IMR-90 (cell line): ENCODE measurements at regions not wholly inside any gene's neighbourhood (a gene's known extent, or its start where the extent isn't known, plus 50 kb on each side); places are given as distances from the start of the nearest gene placed in this dataset.

ENCODE experiments used
- ATAC-seq: fragments of 200-7000 bp; cut with Tn5 transposase; 2 replicates; pipeline ENCODE4 v1.9.1; 2020; ENCODE audit warnings: low read depth, mild to moderate bottlenecking, moderate library complexity
- BruUV-seq: library from RNA; stranded (reverse); fragments of 400-500 nt; replicated peaks from 2 replicates; lab custom pipeline; 2021; lab: Mats Ljungman, UMichigan
- CTCF ChIA-PET: fragments of 300-600 bp; formaldehyde crosslinking; extraction: SDS; loops from one replicate; lab custom pipeline; 2021; ENCODE audit warnings: antibody characterized with exemption; lab: Yijun Ruan, JAX
- POLR2A ChIA-PET: fragments of 300-600 bp; sonication (Branson Sonifier 250); formaldehyde crosslinking; loops from one replicate; lab custom pipeline; 2022; ENCODE audit warnings: antibody characterized with exemption; ENCODE audit not compliant: unreplicated experiment; lab: Charles Lee
- DNase-seq: peaks from one replicate; pipeline ENCODE4 v3.0.0; 2013
- H2AFZ ChIP-seq: replicated peaks from 2 replicates; pipeline ENCODE3; 2013; ENCODE audit warnings: low read length, mild to moderate bottlenecking; ENCODE audit not compliant: poor library complexity
- H2AK5ac ChIP-seq: 2 replicates; pipeline ENCODE4 v1.6.1; 2013; ENCODE audit warnings: low read depth, low read length, inconsistent platforms
- H2AK9ac ChIP-seq: replicated peaks from 2 replicates; pipeline ENCODE3; 2013; ENCODE audit warnings: mild to moderate bottlenecking, low read depth, low read length, moderate library complexity; ENCODE audit not compliant: poor library complexity
- H2BK120ac ChIP-seq: 2 replicates; pipeline ENCODE4 v1.6.1; 2013; ENCODE audit warnings: low read depth, low read length, inconsistent platforms
- H2BK15ac ChIP-seq: 3 replicates; pipeline ENCODE4 v1.6.1; 2013; ENCODE audit warnings: low read depth, low read length, inconsistent platforms
- H2BK20ac ChIP-seq: 2 replicates; pipeline ENCODE4 v1.6.1; 2013; ENCODE audit warnings: low read depth, mild to moderate bottlenecking, inconsistent platforms, low read length, moderate library complexity
- H2BK5ac ChIP-seq: 2 replicates; pipeline ENCODE4 v1.6.1; 2013; ENCODE audit warnings: mild to moderate bottlenecking, low read depth, low read length, inconsistent platforms; ENCODE audit not compliant: poor library complexity, severe bottlenecking
- H3K14ac ChIP-seq: replicated peaks from 2 replicates; pipeline ENCODE4 v1.6.1; 2013; ENCODE audit warnings: low read depth, low read length, inconsistent platforms
- H3K18ac ChIP-seq: 2 replicates; pipeline ENCODE4 v1.6.1; 2013; ENCODE audit warnings: low read depth, low read length, control low read depth
- H3K23ac ChIP-seq: 2 replicates; pipeline ENCODE4 v1.6.1; 2013; ENCODE audit warnings: low read depth, low read length, inconsistent platforms
- H3K27ac ChIP-seq: 2 replicates; pipeline ENCODE4 v1.5.1; 2013; ENCODE audit warnings: mild to moderate bottlenecking, control low read depth, low read length; ENCODE audit not compliant: insufficient read depth
- H3K27me3 ChIP-seq: 2 replicates; pipeline ENCODE4 v1.6.1; 2013; ENCODE audit warnings: low read length; ENCODE audit not compliant: control insufficient read depth, insufficient read depth
- H3K36me3 ChIP-seq: 2 replicates; pipeline ENCODE4 v1.6.1; 2013; ENCODE audit warnings: low read length, mixed read lengths; ENCODE audit not compliant: control insufficient read depth, insufficient read depth
- H3K4ac ChIP-seq: 2 replicates; pipeline ENCODE4 v1.6.1; 2013; ENCODE audit warnings: low read depth, low read length, inconsistent platforms
- H3K4me1 ChIP-seq: 2 replicates; pipeline ENCODE4 v1.6.1; 2013; ENCODE audit warnings: low read length, mixed read lengths; ENCODE audit not compliant: control insufficient read depth, insufficient read depth
- H3K4me2 ChIP-seq: 2 replicates; pipeline ENCODE4 v1.6.1; 2013; ENCODE audit warnings: low read depth, mild to moderate bottlenecking, control low read depth, low read length, moderate library complexity
- H3K4me3 ChIP-seq: 2 replicates; pipeline ENCODE4 v1.5.1; 2013; ENCODE audit warnings: low read depth, mild to moderate bottlenecking, control low read depth, low read length, moderate library complexity; ENCODE audit not compliant: insufficient read depth
- H3K56ac ChIP-seq: 2 replicates; pipeline ENCODE4 v1.6.1; 2013; ENCODE audit warnings: low read length, inconsistent platforms; ENCODE audit not compliant: insufficient read depth; ENCODE audit errors: extremely low read depth
- H3K79me1 ChIP-seq, 2 experiments: 2 replicates each; pipeline ENCODE4 v1.6.1; 2013; ENCODE audit warnings: low read length in 2 of 2, inconsistent platforms in 1 of 2, low read depth in 1 of 2
- H3K9ac ChIP-seq: 2 replicates; pipeline ENCODE4 v1.6.1; 2013; ENCODE audit warnings: low read depth, low read length, control low read depth
- H3K9me1 ChIP-seq: 2 replicates; pipeline ENCODE4 v1.6.1; 2013; ENCODE audit warnings: low read length, inconsistent platforms; ENCODE audit not compliant: insufficient read depth
- H3K9me3 ChIP-seq: 2 replicates; pipeline ENCODE4 v1.6.1; 2013; ENCODE audit warnings: low read length; ENCODE audit not compliant: control insufficient read depth, insufficient read depth
- H4K20me1 ChIP-seq: 2 replicates; pipeline ENCODE4 v1.6.1; 2013; ENCODE audit warnings: low read length, inconsistent platforms; ENCODE audit not compliant: insufficient read depth
- H4K5ac ChIP-seq: 2 replicates; pipeline ENCODE4 v1.6.1; 2013; ENCODE audit warnings: mild to moderate bottlenecking, low read depth, low read length, control low read depth
- H4K8ac ChIP-seq, 2 experiments: 2 replicates each; pipeline ENCODE4 v1.6.1; 2013; ENCODE audit warnings: low read depth in 2 of 2, low read length in 2 of 2, control low read depth in 1 of 2, inconsistent platforms in 1 of 2
- H4K91ac ChIP-seq: 2 replicates; pipeline ENCODE4 v1.6.1; 2013; ENCODE audit warnings: low read depth, low read length, inconsistent platforms; ENCODE audit not compliant: insufficient read depth
- BHLHE40 ChIP-seq: fragments of 150-350 bp; IDR thresholded peaks from 2 replicates; pipeline ENCODE4 v1.6.1; 2016; ENCODE audit warnings: mild to moderate bottlenecking, low read depth, low read length
- MXI1 ChIP-seq: IDR thresholded peaks from 2 replicates; pipeline ENCODE4 v1.6.1; 2012; ENCODE audit warnings: low read depth, mild to moderate bottlenecking, low read length, moderate library complexity, borderline replicate concordance
- RCOR1 ChIP-seq: IDR thresholded peaks from 2 replicates; pipeline ENCODE4 v1.6.1; 2012; ENCODE audit warnings: mild to moderate bottlenecking, low read length, improper control_type of control experiment; ENCODE audit not compliant: insufficient replicate concordance
- RFX5 ChIP-seq: IDR thresholded peaks from 2 replicates; pipeline ENCODE4 v1.8.0; 2012; ENCODE audit warnings: low read depth, mild to moderate bottlenecking, low read length, moderate library complexity
- WGBS, 2 experiments: methylation state at CpG; one replicate each; pipeline versions ENCODE4 v1.1.5 to v1.1.7; 2013; ENCODE audit warnings: missing lambda C conversion rate in 2 of 2; ENCODE audit not compliant: insufficient read length in 1 of 2; ENCODE audit errors: extremely low coverage in 2 of 2; 5-methylcytosine and 5-hydroxymethylcytosine counted together
- dilution Hi-C: fragments of 300-500 bp; cut with HindIII; formaldehyde crosslinking; loops from one replicate; pipeline ENCODE4 v1.14.3; 2018; ENCODE audit warnings: low sequenced_read_pairs; ENCODE audit not compliant: unreplicated experiment
- in situ Hi-C: fragments of 300-500 bp; cut with MboI; formaldehyde crosslinking; loops from 3 replicates; pipeline ENCODE4 v1.14.3; 2019; ENCODE audit warnings: low sequenced_read_pairs, inconsistent platforms, mixed read lengths
- intact Hi-C: fragments of 100-400 bp; cut with micrococcal nuclease; formaldehyde crosslinking; loops from 2 replicates; pipeline ENCODE4 v1.10.0; 2022

GRCh38 chr5:164518067-164518740, 1012.8 kb downstream of the MAT2B start:
- H3K4me1 ChIP-seq, result no peaks in the 10 kb centered on the region
- H3K27me3 ChIP-seq, result no peaks in the 10 kb centered on the region
- ChIA-PET POLR2A (no interaction called here), CTCF (interaction anchor here (0.7 to 1.1 kb wide), 2 partner anchors 14 to 823 kb away, joined by 3 to 6 read pairs; no protein-coding TSS in a partner anchor)
- H2BK20ac ChIP-seq, result no peak overlapping the region
- H3K23ac ChIP-seq, result no peak overlapping the region
- H2AK5ac ChIP-seq, result no peak overlapping the region
- H3K4me3 ChIP-seq, result no peak overlapping the region
- dilution Hi-C loops, result no loop called here
- no peak overlapping the region for H3K4ac ChIP-seq
- intact Hi-C loops, result no loop called here
- no peak overlapping the region for H4K91ac ChIP-seq
- H3K4me2 ChIP-seq, result no peak overlapping the region
- H2BK15ac ChIP-seq, result no peak overlapping the region
- in situ Hi-C loops, result no loop called here
- no peak overlapping the region for H3K14ac ChIP-seq
- H2BK5ac ChIP-seq, result no peak overlapping the region
- BruUV-seq, result no TSS peak
- H3K36me3 ChIP-seq, result no peaks in the 10 kb centered on the region
- no peak overlapping the region for H2AFZ ChIP-seq
- H3K9me3 ChIP-seq, result no peaks in the 10 kb centered on the region
- no peak for TF ChIP-seq MXI1
- no peak for TF ChIP-seq BHLHE40
- TF ChIP-seq RFX5, result no peak
- no peak for TF ChIP-seq RCOR1
- H4K5ac ChIP-seq, result no peak overlapping the region
- H4K20me1 ChIP-seq, result no peaks in the 10 kb centered on the region
- H2BK120ac ChIP-seq, result no peak overlapping the region
- no peak overlapping the region for H3K27ac ChIP-seq
- H3K9ac ChIP-seq, result no peak overlapping the region
- no peak overlapping the region for H2AK9ac ChIP-seq
- H3K9me1 ChIP-seq, result no peaks in the 10 kb centered on the region
- ATAC-seq, result no peak
- H3K56ac ChIP-seq, result no peak overlapping the region
- no peaks in the 10 kb centered on the region for H3K79me1 ChIP-seq
- H3K18ac ChIP-seq, result no peak overlapping the region
- H4K8ac ChIP-seq, result no peak overlapping the region
- no peak for DNase-seq
- WGBS, 2 experiments, result no CpG with 5 or more reads among the region's 1 CpG
